Liver (tissue), 8 donors: ENCODE measurements at regions not wholly inside any gene's neighbourhood (a gene's known extent, or its start where the extent isn't known, plus 50 kb on each side); places are given as distances from the start of the nearest gene placed in this dataset.

Experiments used
- DNase-seq: peaks from one replicate; pipeline ENCODE4 v3.0.0-alpha.2; 2017; ENCODE audit warnings: low spot score
- H3K27ac ChIP-seq, 2 donors: one replicate each; pipeline ENCODE4 v1.7.0; 2013; ENCODE audit warnings: inconsistent platforms in 2 of 2, low read length in 2 of 2, control low read depth in 1 of 2, low read depth in 1 of 2, mild to moderate bottlenecking in 1 of 2
- H3K27me3 ChIP-seq, 4 donors: one replicate each; pipeline versions ENCODE4 v1.6.1 to v1.7.0; 2013; ENCODE audit warnings: low read length in 3 of 4, inconsistent platforms in 1 of 4, mild to moderate bottlenecking in 1 of 4, moderate library complexity in 1 of 4; ENCODE audit not compliant: control insufficient read depth in 4 of 4, insufficient read depth in 4 of 4
- H3K36me3 ChIP-seq, 4 donors: one replicate each; pipeline versions ENCODE4 v1.6.1 to v1.7.0; 2013; ENCODE audit warnings: low read length in 3 of 4, mild to moderate bottlenecking in 3 of 4, low read depth in 1 of 4, moderate library complexity in 1 of 4; ENCODE audit not compliant: control insufficient read depth in 4 of 4, insufficient read depth in 3 of 4
- H3K4me1 ChIP-seq, 4 donors: one replicate each; pipeline versions ENCODE4 v1.6.1 to v1.7.0; 2013; ENCODE audit warnings: low read length in 3 of 4, mild to moderate bottlenecking in 3 of 4, moderate library complexity in 1 of 4; ENCODE audit not compliant: control insufficient read depth in 4 of 4, insufficient read depth in 4 of 4
- H3K4me3 ChIP-seq, 3 donors: one replicate each; pipeline versions ENCODE4 v1.6.1 to v1.7.0; 2013; ENCODE audit warnings: low read length in 3 of 3, control low read depth in 1 of 3, low read depth in 1 of 3, mild to moderate bottlenecking in 1 of 3
- H3K9ac ChIP-seq, 2 donors: one replicate each; pipeline ENCODE4 v1.7.0; 2013; ENCODE audit warnings: low read length in 2 of 2, mild to moderate bottlenecking in 2 of 2, moderate library complexity in 2 of 2, control low read depth in 1 of 2, low read depth in 1 of 2
- H3K9me3 ChIP-seq, 4 donors: one replicate each; pipeline versions ENCODE4 v1.6.1 to v1.7.0; 2013; ENCODE audit warnings: low read length in 3 of 4; ENCODE audit not compliant: control insufficient read depth in 4 of 4
- EGR1 ChIP-seq, 2 donors: IDR thresholded peaks; 2 replicates each; pipeline ENCODE4 v1.6.1; 2016 to 2018; ENCODE audit warnings: antibody characterized with exemption in 2 of 2, low read depth in 2 of 2
- FOXA2 ChIP-seq: IDR thresholded peaks from 2 replicates; pipeline ENCODE4 v1.6.1; 2016; ENCODE audit warnings: antibody characterized with exemption
- GABPA ChIP-seq, 2 donors: IDR thresholded peaks in 1 of 2; conservative IDR thresholded peaks in 1 of 2; 2 replicates each; pipeline ENCODE4 v1.6.1; 2016; ENCODE audit warnings: antibody characterized with exemption in 2 of 2, mild to moderate bottlenecking in 1 of 2, moderate library complexity in 1 of 2
- HNF4A ChIP-seq, 2 donors: conservative IDR thresholded peaks; 2 replicates each; pipeline ENCODE4 v1.6.1; 2016; ENCODE audit warnings: antibody characterized with exemption in 2 of 2, mild to moderate bottlenecking in 2 of 2
- HNF4G ChIP-seq: IDR thresholded peaks from 2 replicates; pipeline ENCODE4 v1.6.1; 2016; ENCODE audit warnings: antibody characterized with exemption
- JUND ChIP-seq, 2 donors: IDR thresholded peaks; 2 replicates each; pipeline ENCODE4 v1.6.1; 2016; ENCODE audit warnings: antibody characterized with exemption in 2 of 2
- NR2F2 ChIP-seq: IDR thresholded peaks from 2 replicates; pipeline ENCODE4 v1.6.1; 2016; ENCODE audit warnings: antibody characterized with exemption
- RAD21 ChIP-seq, 2 donors: IDR thresholded peaks; 2 replicates each; pipeline ENCODE4 v1.6.1; 2016; ENCODE audit warnings: antibody characterized with exemption in 2 of 2, mild to moderate bottlenecking in 2 of 2
- RXRA ChIP-seq, 2 donors: IDR thresholded peaks; 2 replicates each; pipeline ENCODE4 v1.6.1; 2017 to 2018; ENCODE audit warnings: antibody characterized with exemption in 2 of 2, mild to moderate bottlenecking in 1 of 2
- SP1 ChIP-seq: IDR thresholded peaks from 2 replicates; pipeline ENCODE4 v1.6.1; 2018; ENCODE audit warnings: antibody characterized with exemption, mild to moderate bottlenecking
- TAF1 ChIP-seq: conservative IDR thresholded peaks from 2 replicates; pipeline ENCODE4 v1.6.1; 2016; ENCODE audit warnings: antibody characterized with exemption, mild to moderate bottlenecking
- WGBS: extraction: QIAGEN DNeasy Blood & Tissue Kit; methylation state at CpG from one replicate; pipeline ENCODE4 v1.1.7; 2013; 5-methylcytosine and 5-hydroxymethylcytosine counted together
- TF ChIP-seq, protein P1 (sequence below): IDR thresholded peaks from 2 replicates; pipeline ENCODE4 v1.6.1; 2016; ENCODE audit warnings: antibody characterized with exemption, mild to moderate bottlenecking
- TF ChIP-seq, protein P2 (sequence below): IDR thresholded peaks from 2 replicates; pipeline ENCODE4 v1.6.1; 2016; ENCODE audit warnings: antibody characterized with exemption
- TF ChIP-seq, protein P3 (sequence below): IDR thresholded peaks from 2 replicates; pipeline ENCODE4 v1.6.1; 2016; ENCODE audit warnings: antibody characterized with exemption
- TF ChIP-seq, protein P4 (sequence below): fragments of 150-350 bp; IDR thresholded peaks from 2 replicates; pipeline ENCODE4 v1.5.1; 2017; ENCODE audit warnings: improper control_type of control experiment, low read depth, low read length; ENCODE audit not compliant: missing input control
- TF ChIP-seq, protein P5 (sequence below): IDR thresholded peaks from 2 replicates; pipeline ENCODE4 v1.6.1; 2016; ENCODE audit warnings: antibody characterized with exemption
- donor health status: healthy.
- donor health status: healthy.
- donor health status: healthy.
- donor health status: healthy.
- donor health status: healthy.

DNA sequence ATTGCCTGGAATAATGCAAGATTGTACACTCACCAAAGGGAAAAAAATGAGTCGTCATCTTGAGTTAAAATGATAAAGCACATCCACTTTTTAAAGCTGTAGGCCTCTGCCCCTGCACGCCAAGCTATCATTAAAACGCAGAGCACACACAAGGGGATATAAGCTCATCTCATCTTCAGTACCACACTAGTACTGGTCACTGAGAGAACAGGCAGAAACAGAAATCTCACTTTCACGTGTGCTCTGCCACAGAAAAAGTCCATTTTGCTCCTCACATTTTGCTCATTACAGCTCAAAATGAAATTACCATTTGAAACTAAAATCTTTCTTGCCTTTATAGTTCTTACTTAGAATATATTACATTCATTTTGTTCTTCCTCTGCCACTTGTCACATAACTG, 99.2 kb upstream of the SLC30A5 start (continued):
- TF ChIP-seq, protein P1, sequence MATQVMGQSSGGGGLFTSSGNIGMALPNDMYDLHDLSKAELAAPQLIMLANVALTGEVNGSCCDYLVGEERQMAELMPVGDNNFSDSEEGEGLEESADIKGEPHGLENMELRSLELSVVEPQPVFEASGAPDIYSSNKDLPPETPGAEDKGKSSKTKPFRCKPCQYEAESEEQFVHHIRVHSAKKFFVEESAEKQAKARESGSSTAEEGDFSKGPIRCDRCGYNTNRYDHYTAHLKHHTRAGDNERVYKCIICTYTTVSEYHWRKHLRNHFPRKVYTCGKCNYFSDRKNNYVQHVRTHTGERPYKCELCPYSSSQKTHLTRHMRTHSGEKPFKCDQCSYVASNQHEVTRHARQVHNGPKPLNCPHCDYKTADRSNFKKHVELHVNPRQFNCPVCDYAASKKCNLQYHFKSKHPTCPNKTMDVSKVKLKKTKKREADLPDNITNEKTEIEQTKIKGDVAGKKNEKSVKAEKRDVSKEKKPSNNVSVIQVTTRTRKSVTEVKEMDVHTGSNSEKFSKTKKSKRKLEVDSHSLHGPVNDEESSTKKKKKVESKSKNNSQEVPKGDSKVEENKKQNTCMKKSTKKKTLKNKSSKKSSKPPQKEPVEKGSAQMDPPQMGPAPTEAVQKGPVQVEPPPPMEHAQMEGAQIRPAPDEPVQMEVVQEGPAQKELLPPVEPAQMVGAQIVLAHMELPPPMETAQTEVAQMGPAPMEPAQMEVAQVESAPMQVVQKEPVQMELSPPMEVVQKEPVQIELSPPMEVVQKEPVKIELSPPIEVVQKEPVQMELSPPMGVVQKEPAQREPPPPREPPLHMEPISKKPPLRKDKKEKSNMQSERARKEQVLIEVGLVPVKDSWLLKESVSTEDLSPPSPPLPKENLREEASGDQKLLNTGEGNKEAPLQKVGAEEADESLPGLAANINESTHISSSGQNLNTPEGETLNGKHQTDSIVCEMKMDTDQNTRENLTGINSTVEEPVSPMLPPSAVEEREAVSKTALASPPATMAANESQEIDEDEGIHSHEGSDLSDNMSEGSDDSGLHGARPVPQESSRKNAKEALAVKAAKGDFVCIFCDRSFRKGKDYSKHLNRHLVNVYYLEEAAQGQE = no peak
- TF ChIP-seq SP1 = no peak

DNA sequence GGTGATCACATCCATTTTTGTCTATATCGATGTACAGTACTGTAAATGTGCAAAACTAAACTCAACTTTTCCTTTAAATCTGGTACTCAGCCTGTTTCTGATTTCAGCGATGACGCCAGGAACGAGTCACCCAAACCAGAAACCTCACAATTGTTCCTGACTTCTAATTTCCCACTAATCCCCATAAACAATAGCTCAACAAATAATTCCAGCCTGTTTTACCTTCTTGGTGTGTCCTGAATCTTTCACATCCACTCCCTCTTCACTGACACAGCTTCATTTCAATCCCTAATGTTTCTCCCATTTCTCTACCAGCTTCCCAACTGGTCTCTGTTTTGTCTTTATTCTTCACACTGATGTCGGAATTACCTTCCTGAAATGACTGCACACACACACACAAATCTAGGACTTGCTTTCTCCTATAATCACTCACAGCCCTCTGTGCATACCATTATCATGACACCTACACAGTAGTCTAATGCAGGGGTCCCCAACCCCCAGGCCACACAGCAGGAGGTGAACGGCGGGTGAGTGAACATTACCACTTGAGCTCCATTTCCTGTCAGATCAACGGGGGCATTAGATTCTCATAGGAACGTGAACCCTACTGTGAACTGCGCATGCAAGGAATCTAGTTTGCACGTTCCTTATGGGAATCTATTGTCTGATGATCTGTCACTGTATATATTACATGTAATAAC, 97.8 kb upstream of the SLC30A5 start:
- Histone ChIP-seq H3K9me3 (no peaks in the 10 kb centered on the region), H3K4me1 (no peaks in the 10 kb centered on the region), H3K36me3 (no peaks in the 10 kb centered on the region), H3K27ac (no peak overlapping the region), H3K9ac (no peak overlapping the region), H3K27me3 (no peaks in the 10 kb centered on the region), H3K4me3 (no peak overlapping the region)
- WGBS = 84% methylated on average over 11 of the region's 11 CpGs
- TF ChIP-seq RAD21 (IDR thresholded peaks at IDR 0.05) = no peak
- TF ChIP-seq GABPA (IDR thresholded peaks at IDR 0.05 in 1 of 2, conservative IDR thresholded peaks at IDR 0.05 in 1 of 2) = no peak
- TF ChIP-seq FOXA2 = no peak
- no peak for TF ChIP-seq RXRA (IDR thresholded peaks at IDR 0.05)
- TF ChIP-seq, protein P2, sequence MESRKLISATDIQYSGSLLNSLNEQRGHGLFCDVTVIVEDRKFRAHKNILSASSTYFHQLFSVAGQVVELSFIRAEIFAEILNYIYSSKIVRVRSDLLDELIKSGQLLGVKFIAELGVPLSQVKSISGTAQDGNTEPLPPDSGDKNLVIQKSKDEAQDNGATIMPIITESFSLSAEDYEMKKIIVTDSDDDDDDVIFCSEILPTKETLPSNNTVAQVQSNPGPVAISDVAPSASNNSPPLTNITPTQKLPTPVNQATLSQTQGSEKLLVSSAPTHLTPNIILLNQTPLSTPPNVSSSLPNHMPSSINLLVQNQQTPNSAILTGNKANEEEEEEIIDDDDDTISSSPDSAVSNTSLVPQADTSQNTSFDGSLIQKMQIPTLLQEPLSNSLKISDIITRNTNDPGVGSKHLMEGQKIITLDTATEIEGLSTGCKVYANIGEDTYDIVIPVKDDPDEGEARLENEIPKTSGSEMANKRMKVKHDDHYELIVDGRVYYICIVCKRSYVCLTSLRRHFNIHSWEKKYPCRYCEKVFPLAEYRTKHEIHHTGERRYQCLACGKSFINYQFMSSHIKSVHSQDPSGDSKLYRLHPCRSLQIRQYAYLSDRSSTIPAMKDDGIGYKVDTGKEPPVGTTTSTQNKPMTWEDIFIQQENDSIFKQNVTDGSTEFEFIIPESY = no peak
- no peak for TF ChIP-seq HNF4A (conservative IDR thresholded peaks at IDR 0.05)
- TF ChIP-seq, protein P3, sequence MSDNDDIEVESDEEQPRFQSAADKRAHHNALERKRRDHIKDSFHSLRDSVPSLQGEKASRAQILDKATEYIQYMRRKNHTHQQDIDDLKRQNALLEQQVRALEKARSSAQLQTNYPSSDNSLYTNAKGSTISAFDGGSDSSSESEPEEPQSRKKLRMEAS = no peak
- TF ChIP-seq, protein P4, sequence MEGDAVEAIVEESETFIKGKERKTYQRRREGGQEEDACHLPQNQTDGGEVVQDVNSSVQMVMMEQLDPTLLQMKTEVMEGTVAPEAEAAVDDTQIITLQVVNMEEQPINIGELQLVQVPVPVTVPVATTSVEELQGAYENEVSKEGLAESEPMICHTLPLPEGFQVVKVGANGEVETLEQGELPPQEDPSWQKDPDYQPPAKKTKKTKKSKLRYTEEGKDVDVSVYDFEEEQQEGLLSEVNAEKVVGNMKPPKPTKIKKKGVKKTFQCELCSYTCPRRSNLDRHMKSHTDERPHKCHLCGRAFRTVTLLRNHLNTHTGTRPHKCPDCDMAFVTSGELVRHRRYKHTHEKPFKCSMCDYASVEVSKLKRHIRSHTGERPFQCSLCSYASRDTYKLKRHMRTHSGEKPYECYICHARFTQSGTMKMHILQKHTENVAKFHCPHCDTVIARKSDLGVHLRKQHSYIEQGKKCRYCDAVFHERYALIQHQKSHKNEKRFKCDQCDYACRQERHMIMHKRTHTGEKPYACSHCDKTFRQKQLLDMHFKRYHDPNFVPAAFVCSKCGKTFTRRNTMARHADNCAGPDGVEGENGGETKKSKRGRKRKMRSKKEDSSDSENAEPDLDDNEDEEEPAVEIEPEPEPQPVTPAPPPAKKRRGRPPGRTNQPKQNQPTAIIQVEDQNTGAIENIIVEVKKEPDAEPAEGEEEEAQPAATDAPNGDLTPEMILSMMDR = no peak
- TF ChIP-seq, protein P5, sequence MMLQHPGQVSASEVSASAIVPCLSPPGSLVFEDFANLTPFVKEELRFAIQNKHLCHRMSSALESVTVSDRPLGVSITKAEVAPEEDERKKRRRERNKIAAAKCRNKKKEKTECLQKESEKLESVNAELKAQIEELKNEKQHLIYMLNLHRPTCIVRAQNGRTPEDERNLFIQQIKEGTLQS = no peak
- no peak for TF ChIP-seq JUND (IDR thresholded peaks at IDR 0.05)
- TF ChIP-seq NR2F2 = no peak
- no peak for TF ChIP-seq SP1
- no peak for TF ChIP-seq TAF1
- TF ChIP-seq, protein P1 = no peak
- no peak for TF ChIP-seq EGR1 (IDR thresholded peaks at IDR 0.05; ENCODE audit: low read depth in 2 of 2)
- no peak for TF ChIP-seq HNF4G
- DNase-seq = no peak
